ENCODE measurements at regions not wholly inside any gene's neighbourhood (a gene's known extent, or its start where the extent isn't known, plus 50 kb on each side); places are given as distances from the start of the nearest gene placed in this dataset.

DNA sequence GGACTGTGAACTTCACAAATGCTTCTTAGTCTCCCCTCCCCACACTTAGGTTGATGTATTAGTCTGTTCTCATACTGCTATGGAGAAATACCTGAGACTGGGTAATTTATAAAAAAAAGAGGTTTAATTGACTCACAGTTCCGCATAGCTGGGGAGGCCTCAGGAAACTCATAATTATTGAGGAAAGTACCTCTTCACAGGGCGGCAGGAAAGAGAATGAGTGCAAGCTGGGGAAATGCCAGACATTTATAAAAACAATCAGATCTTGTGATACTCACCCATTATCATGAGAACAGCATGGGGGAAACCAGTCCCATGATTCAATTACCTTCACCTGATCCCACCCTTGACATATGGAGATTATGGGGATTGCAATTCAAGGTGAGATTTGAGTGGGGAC, 178.8 kb downstream of the SLC38A4 start:
- Histone ChIP-seq H4K20me1 (ENCODE audit: insufficient read depth) (no peaks in the 10 kb centered on the region), H3K36me3 (ENCODE audit: control insufficient read depth in 1 of 2, insufficient read depth in 2 of 2, low read length in 2 of 2) (no peaks in the 10 kb centered on the region), H3K9me3 (ENCODE audit: control insufficient read depth in 1 of 2, insufficient read depth in 1 of 2, low read depth in 1 of 2, low read length in 2 of 2) (peaks cover 0 to 5% of the 10 kb centered on the region in 2 experiments; a peak in 1 of 4 replicates), H3K27ac (ENCODE audit: low read depth, low read length) (no peak overlapping the region), H3K4me3 (replicated peaks in 1 of 2; ENCODE audit: low read depth in 1 of 2, low read length in 2 of 2) (no peak overlapping the region), H2AFZ (ENCODE audit: low read depth, low read length, poor library complexity, severe bottlenecking) (no peak overlapping the region), H3K9me2 (ENCODE audit: insufficient read depth) (no peaks in the 10 kb centered on the region), H3K9ac (ENCODE audit: low read length) (no peak overlapping the region), H3K79me2 (ENCODE audit: insufficient read depth, low read length) (no peaks in the 10 kb centered on the region), H3K4me1 (ENCODE audit: control insufficient read depth in 1 of 2, insufficient read depth in 2 of 2, low read length in 2 of 2) (no peaks in the 10 kb centered on the region), H3K4me2 (ENCODE audit: low read length) (no peak overlapping the region), H3K27me3 (ENCODE audit: insufficient read depth, low read length) (no peaks in the 10 kb centered on the region)
- ChIA-PET CTCF (no interaction called here), RAD21 (ENCODE audit: low non-redundant PET in 1 of 2, low total read pairs in 2 of 2, uncharacterized antibody in 2 of 2, unreplicated experiment in 2 of 2) (no interaction called here), POLR2A (no interaction called here)
- no TSS peak for BruUV-seq (replicated peaks)
- no peak for TF ChIP-seq SIN3A (IDR thresholded peaks at IDR 0.05; ENCODE audit: low read depth)
- no peak for TF ChIP-seq EZH2phosphoT487 (IDR thresholded peaks at IDR 0.05; ENCODE audit: borderline replicate concordance)
- TF ChIP-seq CBX3 (IDR thresholded peaks at IDR 0.05; ENCODE audit: low read depth) = no peak
- no peak for TF ChIP-seq FOSL1 (IDR thresholded peaks at IDR 0.05; ENCODE audit: low read depth)
- no peak for TF ChIP-seq SRF (IDR thresholded peaks at IDR 0.05; ENCODE audit: low read depth)
- no peak for TF ChIP-seq SP1 (IDR thresholded peaks at IDR 0.05; ENCODE audit: low read depth)
- no peak for TF ChIP-seq ZNF274 (IDR thresholded peaks at IDR 0.05; ENCODE audit: low read depth, low read length)
- TF ChIP-seq, protein P1, sequence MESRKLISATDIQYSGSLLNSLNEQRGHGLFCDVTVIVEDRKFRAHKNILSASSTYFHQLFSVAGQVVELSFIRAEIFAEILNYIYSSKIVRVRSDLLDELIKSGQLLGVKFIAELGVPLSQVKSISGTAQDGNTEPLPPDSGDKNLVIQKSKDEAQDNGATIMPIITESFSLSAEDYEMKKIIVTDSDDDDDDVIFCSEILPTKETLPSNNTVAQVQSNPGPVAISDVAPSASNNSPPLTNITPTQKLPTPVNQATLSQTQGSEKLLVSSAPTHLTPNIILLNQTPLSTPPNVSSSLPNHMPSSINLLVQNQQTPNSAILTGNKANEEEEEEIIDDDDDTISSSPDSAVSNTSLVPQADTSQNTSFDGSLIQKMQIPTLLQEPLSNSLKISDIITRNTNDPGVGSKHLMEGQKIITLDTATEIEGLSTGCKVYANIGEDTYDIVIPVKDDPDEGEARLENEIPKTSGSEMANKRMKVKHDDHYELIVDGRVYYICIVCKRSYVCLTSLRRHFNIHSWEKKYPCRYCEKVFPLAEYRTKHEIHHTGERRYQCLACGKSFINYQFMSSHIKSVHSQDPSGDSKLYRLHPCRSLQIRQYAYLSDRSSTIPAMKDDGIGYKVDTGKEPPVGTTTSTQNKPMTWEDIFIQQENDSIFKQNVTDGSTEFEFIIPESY (IDR thresholded peaks at IDR 0.05; ENCODE audit: extremely low read depth, insufficient replicate concordance, low read length) = no peak
- TF ChIP-seq TCF7L2 (IDR thresholded peaks at IDR 0.05; ENCODE audit: borderline replicate concordance, extremely low read depth, insufficient read depth, insufficient read length) = no peak
- TF ChIP-seq RAD21 (IDR thresholded peaks at IDR 0.05; ENCODE audit: low read depth) = no peak
- TF ChIP-seq, protein P2, sequence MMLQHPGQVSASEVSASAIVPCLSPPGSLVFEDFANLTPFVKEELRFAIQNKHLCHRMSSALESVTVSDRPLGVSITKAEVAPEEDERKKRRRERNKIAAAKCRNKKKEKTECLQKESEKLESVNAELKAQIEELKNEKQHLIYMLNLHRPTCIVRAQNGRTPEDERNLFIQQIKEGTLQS (IDR thresholded peaks at IDR 0.05) = no peak
- no peak for TF ChIP-seq YY1 (IDR thresholded peaks at IDR 0.05; ENCODE audit: extremely low read depth, insufficient replicate concordance, low read depth, low read length)
- TF ChIP-seq POLR2AphosphoS5 (IDR thresholded peaks at IDR 0.05; ENCODE audit: low read depth, low read length) = no peak
- TF ChIP-seq POLR2A (IDR thresholded peaks at IDR 0.05; ENCODE audit: borderline replicate concordance, extremely low read depth, insufficient read depth, insufficient read length) = no peak
- TF ChIP-seq JUND (IDR thresholded peaks at IDR 0.05) = no peak
- TF ChIP-seq, protein P3, sequence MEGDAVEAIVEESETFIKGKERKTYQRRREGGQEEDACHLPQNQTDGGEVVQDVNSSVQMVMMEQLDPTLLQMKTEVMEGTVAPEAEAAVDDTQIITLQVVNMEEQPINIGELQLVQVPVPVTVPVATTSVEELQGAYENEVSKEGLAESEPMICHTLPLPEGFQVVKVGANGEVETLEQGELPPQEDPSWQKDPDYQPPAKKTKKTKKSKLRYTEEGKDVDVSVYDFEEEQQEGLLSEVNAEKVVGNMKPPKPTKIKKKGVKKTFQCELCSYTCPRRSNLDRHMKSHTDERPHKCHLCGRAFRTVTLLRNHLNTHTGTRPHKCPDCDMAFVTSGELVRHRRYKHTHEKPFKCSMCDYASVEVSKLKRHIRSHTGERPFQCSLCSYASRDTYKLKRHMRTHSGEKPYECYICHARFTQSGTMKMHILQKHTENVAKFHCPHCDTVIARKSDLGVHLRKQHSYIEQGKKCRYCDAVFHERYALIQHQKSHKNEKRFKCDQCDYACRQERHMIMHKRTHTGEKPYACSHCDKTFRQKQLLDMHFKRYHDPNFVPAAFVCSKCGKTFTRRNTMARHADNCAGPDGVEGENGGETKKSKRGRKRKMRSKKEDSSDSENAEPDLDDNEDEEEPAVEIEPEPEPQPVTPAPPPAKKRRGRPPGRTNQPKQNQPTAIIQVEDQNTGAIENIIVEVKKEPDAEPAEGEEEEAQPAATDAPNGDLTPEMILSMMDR (IDR thresholded peaks at IDR 0.05 in 2 of 3, conservative IDR thresholded peaks at IDR 0.05 in 1 of 3; ENCODE audit: borderline replicate concordance in 1 of 3, insufficient read depth in 1 of 3, low read depth in 2 of 3, low read length in 2 of 3) = no peak
- TF ChIP-seq, protein P4, sequence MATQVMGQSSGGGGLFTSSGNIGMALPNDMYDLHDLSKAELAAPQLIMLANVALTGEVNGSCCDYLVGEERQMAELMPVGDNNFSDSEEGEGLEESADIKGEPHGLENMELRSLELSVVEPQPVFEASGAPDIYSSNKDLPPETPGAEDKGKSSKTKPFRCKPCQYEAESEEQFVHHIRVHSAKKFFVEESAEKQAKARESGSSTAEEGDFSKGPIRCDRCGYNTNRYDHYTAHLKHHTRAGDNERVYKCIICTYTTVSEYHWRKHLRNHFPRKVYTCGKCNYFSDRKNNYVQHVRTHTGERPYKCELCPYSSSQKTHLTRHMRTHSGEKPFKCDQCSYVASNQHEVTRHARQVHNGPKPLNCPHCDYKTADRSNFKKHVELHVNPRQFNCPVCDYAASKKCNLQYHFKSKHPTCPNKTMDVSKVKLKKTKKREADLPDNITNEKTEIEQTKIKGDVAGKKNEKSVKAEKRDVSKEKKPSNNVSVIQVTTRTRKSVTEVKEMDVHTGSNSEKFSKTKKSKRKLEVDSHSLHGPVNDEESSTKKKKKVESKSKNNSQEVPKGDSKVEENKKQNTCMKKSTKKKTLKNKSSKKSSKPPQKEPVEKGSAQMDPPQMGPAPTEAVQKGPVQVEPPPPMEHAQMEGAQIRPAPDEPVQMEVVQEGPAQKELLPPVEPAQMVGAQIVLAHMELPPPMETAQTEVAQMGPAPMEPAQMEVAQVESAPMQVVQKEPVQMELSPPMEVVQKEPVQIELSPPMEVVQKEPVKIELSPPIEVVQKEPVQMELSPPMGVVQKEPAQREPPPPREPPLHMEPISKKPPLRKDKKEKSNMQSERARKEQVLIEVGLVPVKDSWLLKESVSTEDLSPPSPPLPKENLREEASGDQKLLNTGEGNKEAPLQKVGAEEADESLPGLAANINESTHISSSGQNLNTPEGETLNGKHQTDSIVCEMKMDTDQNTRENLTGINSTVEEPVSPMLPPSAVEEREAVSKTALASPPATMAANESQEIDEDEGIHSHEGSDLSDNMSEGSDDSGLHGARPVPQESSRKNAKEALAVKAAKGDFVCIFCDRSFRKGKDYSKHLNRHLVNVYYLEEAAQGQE (IDR thresholded peaks at IDR 0.05; ENCODE audit: low read depth) = no peak
- no peak for TF ChIP-seq CEBPB (IDR thresholded peaks at IDR 0.05; ENCODE audit: low read depth)
- TF ChIP-seq EZH2 (IDR thresholded peaks at IDR 0.05) = no peak
- no peak for DNase-seq (ENCODE audit: low read depth, low spot score)
- intact Hi-C loops (cut with micrococcal nuclease) = no loop called here
- no peak for ATAC-seq

Measured in HCT116 (cell line).